HG03439 (cell line): ENCODE measurements at regions not wholly inside any gene's neighbourhood (a gene's known extent, or its start where the extent isn't known, plus 50 kb on each side); places are given as distances from the start of the nearest gene placed in this dataset.
A peak's percentile ranks its signal among the peaks of the same experiment; 100 is the strongest.

Experiments used
- ATAC-seq: cut with Tn5 transposase; IDR thresholded peaks from one replicate; pipeline ENCODE4 v1.9.1; 2021; ENCODE audit warnings: mild to moderate bottlenecking, moderate library complexity; ENCODE audit not compliant: unreplicated experiment

GRCh38 chr5:145283141-145283810 lies 551.9 kb downstream of the PRELID2 start:
- no peak for ATAC-seq

- no peak for ATAC-seq
These were observed 554.3 kb downstream of the PRELID2 start for GRCh38 chr5:145280806-145281205.

GRCh38 chr5:145280214-145280613 lies 554.9 kb downstream of the PRELID2 start:
- ATAC-seq: no peak

GRCh38 chr5:145260670-145261069 lies 574.5 kb downstream of the PRELID2 start:
- ATAC-seq: no peak

GRCh38 chr5:145247745-145248040 lies 587.4 kb downstream of the PRELID2 start:
- peak; percentile 22 for ATAC-seq

GRCh38 chr5:145246961-145247744 lies 588.0 kb downstream of the PRELID2 start:
- peak; percentile 58 for ATAC-seq

GRCh38 chr5:145246379-145246778 lies 588.8 kb downstream of the PRELID2 start:
- no peak for ATAC-seq

GRCh38 chr5:145245354-145245753 lies 589.8 kb downstream of the PRELID2 start:
- ATAC-seq: no peak

- no peak for ATAC-seq
These were observed 590.4 kb downstream of the PRELID2 start for GRCh38 chr5:145244788-145245187.

- ATAC-seq: no peak
These were observed 590.9 kb downstream of the PRELID2 start for GRCh38 chr5:145244251-145244650.

GRCh38 chr5:145243016-145243415 lies 592.1 kb downstream of the PRELID2 start:
- ATAC-seq: no peak

- no peak for ATAC-seq
These were observed 592.6 kb downstream of the PRELID2 start for GRCh38 chr5:145242551-145242950.

GRCh38 chr5:145237843-145238242 lies 597.3 kb downstream of the PRELID2 start:
- no peak for ATAC-seq

GRCh38 chr5:145236983-145237382 lies 598.2 kb downstream of the PRELID2 start:
- no peak for ATAC-seq

GRCh38 chr5:145236127-145236526 lies 599.0 kb downstream of the PRELID2 start:
- ATAC-seq: no peak

GRCh38 chr5:145233461-145233860 lies 601.7 kb downstream of the PRELID2 start:
- ATAC-seq: no peak

GRCh38 chr5:145230781-145231180 lies 604.4 kb downstream of the PRELID2 start:
- no peak for ATAC-seq

GRCh38 chr5:145228564-145228963 lies 606.6 kb downstream of the PRELID2 start:
- no peak for ATAC-seq

GRCh38 chr5:145227881-145228280 lies 607.3 kb downstream of the PRELID2 start:
- ATAC-seq: no peak

GRCh38 chr5:145226726-145227125 lies 608.4 kb downstream of the PRELID2 start:
- ATAC-seq: no peak

GRCh38 chr5:145225529-145225928 lies 609.6 kb downstream of the PRELID2 start:
- ATAC-seq: no peak

- no peak for ATAC-seq
These were observed 611.6 kb downstream of the PRELID2 start for GRCh38 chr5:145223582-145223981.

GRCh38 chr5:145222622-145223021 lies 612.5 kb downstream of the PRELID2 start:
- ATAC-seq: no peak
